Ascending aorta (tissue), 2 donors: ENCODE measurements at regions not wholly inside any gene's neighbourhood (a gene's known extent, or its start where the extent isn't known, plus 50 kb on each side); places are given as distances from the start of the nearest gene placed in this dataset.

Experiments
- DNase-seq, 2 donors: peaks; one replicate each; pipeline ENCODE4 v3.0.0-alpha.2; 2019; ENCODE audit warnings: low spot score in 2 of 2
- H3K27ac ChIP-seq, 2 donors: fragments of 200-600 bp; sonication (generic); one replicate each; pipeline ENCODE4 v1.5.1; 2016 to 2017; ENCODE audit warnings: mild to moderate bottlenecking in 1 of 2
- H3K27me3 ChIP-seq: fragments of 200-600 bp; sonication (generic); one replicate; pipeline ENCODE4 v1.5.1; 2017
- H3K36me3 ChIP-seq, 2 donors: fragments of 200-600 bp; sonication (generic); one replicate each; pipeline ENCODE4 v1.5.1; 2016
- H3K4me1 ChIP-seq, 2 donors: fragments of 200-600 bp; sonication (generic); one replicate each; pipeline ENCODE4 v1.5.1; 2016 to 2017; ENCODE audit warnings: mild to moderate bottlenecking in 1 of 2
- H3K4me3 ChIP-seq, 2 donors: fragments of 200-600 bp; sonication (generic); one replicate each; pipeline ENCODE4 v1.5.1; 2016 to 2017; ENCODE audit warnings: mild to moderate bottlenecking in 1 of 2
- H3K9me3 ChIP-seq, 2 donors: fragments of 200-600 bp; sonication (generic); one replicate each; pipeline ENCODE4 v1.5.1; 2016
- CTCF ChIP-seq, 3 experiments: fragments of 200-600 bp in 2 of 3; fragments of 450-650 bp in 1 of 3; sonication (generic) in 2 of 3; IDR thresholded peaks; one replicate each; pipeline ENCODE4 v1.5.1; 2016 to 2019; ENCODE audit warnings: antibody characterized with exemption in 3 of 3, mild to moderate bottlenecking in 1 of 3, moderate library complexity in 1 of 3
- intact Hi-C: fragments of 100-400 bp; cut with DNase I; formaldehyde crosslinking; loops from one replicate; pipeline ENCODE4 v1.15.1; 2023

- no peak for TF ChIP-seq CTCF (IDR thresholded peaks at IDR 0.05)
- Histone ChIP-seq H3K27ac (no peak overlapping the region), H3K9me3 (no peaks in the 10 kb centered on the region), H3K4me3 (no peak overlapping the region), H3K27me3 (no peaks in the 10 kb centered on the region), H3K4me1 (no peaks in the 10 kb centered on the region), H3K36me3 (no peaks in the 10 kb centered on the region)
- no peak for DNase-seq
- intact Hi-C loops: no loop called here
Measured at GRCh38 chr6:1486387-1486786, 97.0 kb downstream of the FOXF2 start.

- Histone ChIP-seq H3K36me3 (no peaks in the 10 kb centered on the region), H3K27ac (no peak overlapping the region), H3K4me3 (no peak overlapping the region), H3K4me1 (no peaks in the 10 kb centered on the region), H3K9me3 (no peaks in the 10 kb centered on the region), H3K27me3 (no peaks in the 10 kb centered on the region)
- no peak for DNase-seq
- intact Hi-C loops: no loop called here
- no peak for TF ChIP-seq CTCF (IDR thresholded peaks at IDR 0.05)
Measured at GRCh38 chr6:1487239-1487638, 97.9 kb downstream of the FOXF2 start.

GRCh38 chr6:1491025-1491424 lies 101.6 kb downstream of the FOXF2 start:
- TF ChIP-seq CTCF (IDR thresholded peaks at IDR 0.05): no peak
- H3K36me3 ChIP-seq: no peaks in the 10 kb centered on the region
- H3K4me1 ChIP-seq: no peaks in the 10 kb centered on the region
- no peaks in the 10 kb centered on the region for H3K27me3 ChIP-seq
- H3K27ac ChIP-seq: no peak overlapping the region
- no peak for DNase-seq
- H3K9me3 ChIP-seq: peaks cover 0 to 3% of the 10 kb centered on the region in 2 donors
- no peak overlapping the region for H3K4me3 ChIP-seq
- intact Hi-C loops: no loop called here

GRCh38 chr6:1491591-1492319 lies 102.4 kb downstream of the FOXF2 start:
- H3K9me3 ChIP-seq: peaks cover 0 to 9% of the 10 kb centered on the region in 2 donors
- no peak for TF ChIP-seq CTCF (IDR thresholded peaks at IDR 0.05)
- no peaks in the 10 kb centered on the region for H3K27me3 ChIP-seq
- no peak overlapping the region for H3K27ac ChIP-seq
- intact Hi-C loops: no loop called here
- H3K4me3 ChIP-seq: no peak overlapping the region
- H3K4me1 ChIP-seq: no peaks in the 10 kb centered on the region
- no peaks in the 10 kb centered on the region for H3K36me3 ChIP-seq
- DNase-seq: no peak

- intact Hi-C loops: no loop called here
- Histone ChIP-seq H3K27ac (no peak overlapping the region), H3K27me3 (no peaks in the 10 kb centered on the region), H3K36me3 (no peaks in the 10 kb centered on the region), H3K4me1 (no peaks in the 10 kb centered on the region), H3K9me3 (peaks cover 0 to 9% of the 10 kb centered on the region in 2 donors), H3K4me3 (no peak overlapping the region)
- DNase-seq: no peak
- no peak for TF ChIP-seq CTCF (IDR thresholded peaks at IDR 0.05)
Measured at GRCh38 chr6:1494671-1495070, 105.3 kb downstream of the FOXF2 start.

GRCh38 chr6:1495344-1495743 lies 106.0 kb downstream of the FOXF2 start:
- H3K4me3 ChIP-seq: no peak overlapping the region
- intact Hi-C loops: no loop called here
- H3K4me1 ChIP-seq: no peaks in the 10 kb centered on the region
- H3K27me3 ChIP-seq: no peaks in the 10 kb centered on the region
- H3K27ac ChIP-seq: no peak overlapping the region
- no peak for TF ChIP-seq CTCF (IDR thresholded peaks at IDR 0.05)
- no peak for DNase-seq
- H3K36me3 ChIP-seq: no peaks in the 10 kb centered on the region
- peaks cover 0 to 9% of the 10 kb centered on the region in 2 donors for H3K9me3 ChIP-seq
